H1 (cell line): ENCODE measurements at regions not wholly inside any gene's neighbourhood (a gene's known extent, or its start where the extent isn't known, plus 50 kb on each side); places are given as distances from the start of the nearest gene placed in this dataset.

Source experiments
- ASH2L ChIP-seq: fragments of 200-600, 300-600 bp; sonication (generic); IDR thresholded peaks from one replicate; pipeline ENCODE4 v1.7.1; 2017; ENCODE audit warnings: low read length
- CHD2 ChIP-seq: IDR thresholded peaks from 2 replicates; pipeline ENCODE4 v1.6.1; 2012; ENCODE audit warnings: low read length, improper control_type of control experiment
- CTCF ChIP-seq, 3 experiments: IDR thresholded peaks; 1 replicate in 2 of 3; 2 replicates in 1 of 3; pipeline versions ENCODE4 v1.5.1 to v1.6.1; 2011; ENCODE audit warnings: low read length in 3 of 3, mild to moderate bottlenecking in 3 of 3, inconsistent platforms in 2 of 3, low read depth in 1 of 3, moderate library complexity in 1 of 3; ENCODE audit not compliant: insufficient read depth in 1 of 3; ENCODE audit errors: control extremely low read depth in 1 of 3
- EZH2 ChIP-seq: fragments of 200-600 bp; sonication (generic); IDR thresholded peaks from 2 replicates; pipeline ENCODE4 v1.7.1; 2012; ENCODE audit warnings: low read depth, mild to moderate bottlenecking, moderate library complexity, low read length, inconsistent platforms; ENCODE audit not compliant: severe bottlenecking
- GABPA ChIP-seq: IDR thresholded peaks from 2 replicates; pipeline ENCODE4 v1.6.1; 2011; ENCODE audit warnings: mild to moderate bottlenecking, low read length, moderate library complexity, borderline replicate concordance; ENCODE audit not compliant: insufficient read depth
- HDAC2 ChIP-seq, 2 experiments: fragments of 300-600 bp in 1 of 2; sonication (generic) in 1 of 2; IDR thresholded peaks; 2 replicates each; pipeline ENCODE4 v1.6.1; 2011 to 2012; ENCODE audit warnings: low read depth in 2 of 2, low read length in 2 of 2, mild to moderate bottlenecking in 2 of 2, moderate library complexity in 2 of 2, borderline replicate concordance in 1 of 2, inconsistent platforms in 1 of 2
- SP1 ChIP-seq: IDR thresholded peaks from 2 replicates; pipeline ENCODE4 v1.6.1; 2011; ENCODE audit warnings: low read depth, low read length
- SRF ChIP-seq: IDR thresholded peaks from 2 replicates; pipeline ENCODE4 v1.6.1; 2011; ENCODE audit warnings: mild to moderate bottlenecking, low read depth, low read length, moderate library complexity
- ZNF274 ChIP-seq: IDR thresholded peaks from 2 replicates; pipeline ENCODE4 v1.7.0; 2012; ENCODE audit warnings: low read length, borderline replicate concordance; ENCODE audit errors: extremely low read depth

GRCh38 chr4:178311997-178312396, 869.8 kb upstream of the AGA start:
- TF ChIP-seq SP1 (no peak), HDAC2 (IDR thresholded peaks at IDR 0.05; ENCODE audit: borderline replicate concordance in 1 of 2, low read depth in 2 of 2, low read length in 2 of 2) (no peak), GABPA (no peak), EZH2 (no peak), ASH2L (no peak), ZNF274 (no peak), CTCF (IDR thresholded peaks at IDR 0.05; ENCODE audit: control extremely low read depth in 1 of 3, insufficient read depth in 1 of 3, low read depth in 1 of 3, low read length in 3 of 3) (no peak), CHD2 (no peak), SRF (no peak)
